ENCODE measurements at regions not wholly inside any gene's neighbourhood (a gene's known extent, or its start where the extent isn't known, plus 50 kb on each side); places are given as distances from the start of the nearest gene placed in this dataset.

DNA sequence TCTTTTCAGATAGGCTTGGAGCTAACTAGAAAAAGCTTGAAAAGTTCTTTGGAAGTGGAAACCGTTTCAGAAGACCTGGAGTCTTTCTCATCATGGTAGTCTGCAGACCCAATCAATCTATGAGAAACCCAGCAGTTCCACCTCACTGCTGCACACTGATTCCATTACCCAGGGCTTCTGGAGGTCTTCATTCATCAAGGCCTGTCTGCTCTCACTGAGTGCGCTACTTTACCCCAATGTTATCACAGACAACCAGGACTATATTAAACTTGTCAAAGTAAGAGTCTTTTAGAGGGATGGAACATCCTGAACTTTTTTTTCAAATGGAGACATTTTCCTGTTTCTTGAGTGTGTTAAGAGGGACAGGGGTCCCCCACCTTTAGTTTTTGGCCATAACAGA is 93.1 kb downstream of the BOD1 start:
- TF ChIP-seq RAD21 (IDR thresholded peaks at IDR 0.05; ENCODE audit: low read length) (no peak), POLR2A (IDR thresholded peaks at IDR 0.05; ENCODE audit: low read depth, low read length) (no peak), FOS (IDR thresholded peaks at IDR 0.05; ENCODE audit: low read depth, low read length) (no peak), BHLHE40 (IDR thresholded peaks at IDR 0.05; ENCODE audit: low read depth, low read length) (no peak), RFX5 (IDR thresholded peaks at IDR 0.05; ENCODE audit: low read depth, low read length) (no peak)
- TF ChIP-seq, protein P1, sequence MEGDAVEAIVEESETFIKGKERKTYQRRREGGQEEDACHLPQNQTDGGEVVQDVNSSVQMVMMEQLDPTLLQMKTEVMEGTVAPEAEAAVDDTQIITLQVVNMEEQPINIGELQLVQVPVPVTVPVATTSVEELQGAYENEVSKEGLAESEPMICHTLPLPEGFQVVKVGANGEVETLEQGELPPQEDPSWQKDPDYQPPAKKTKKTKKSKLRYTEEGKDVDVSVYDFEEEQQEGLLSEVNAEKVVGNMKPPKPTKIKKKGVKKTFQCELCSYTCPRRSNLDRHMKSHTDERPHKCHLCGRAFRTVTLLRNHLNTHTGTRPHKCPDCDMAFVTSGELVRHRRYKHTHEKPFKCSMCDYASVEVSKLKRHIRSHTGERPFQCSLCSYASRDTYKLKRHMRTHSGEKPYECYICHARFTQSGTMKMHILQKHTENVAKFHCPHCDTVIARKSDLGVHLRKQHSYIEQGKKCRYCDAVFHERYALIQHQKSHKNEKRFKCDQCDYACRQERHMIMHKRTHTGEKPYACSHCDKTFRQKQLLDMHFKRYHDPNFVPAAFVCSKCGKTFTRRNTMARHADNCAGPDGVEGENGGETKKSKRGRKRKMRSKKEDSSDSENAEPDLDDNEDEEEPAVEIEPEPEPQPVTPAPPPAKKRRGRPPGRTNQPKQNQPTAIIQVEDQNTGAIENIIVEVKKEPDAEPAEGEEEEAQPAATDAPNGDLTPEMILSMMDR (conservative IDR thresholded peaks at IDR 0.05; ENCODE audit: low read depth, low read length) = no peak
